Activated B cell treated with CpG ODN at 0.5 μM for 24 hours (primary cell): ENCODE measurements at regions not wholly inside any gene's neighbourhood (a gene's known extent, or its start where the extent isn't known, plus 50 kb on each side); places are given as distances from the start of the nearest gene placed in this dataset.

Experiments
- ATAC-seq: fragments of 200-7000 bp; cut with Tn5 transposase; one replicate; pipeline ENCODE4 v1.10.0; 2021; ENCODE audit warnings: low read depth, mild to moderate bottlenecking, moderate library complexity
- CTCF ChIA-PET: fragments of 350-600 bp; sonication (Branson Sonifier 250); formaldehyde crosslinking; loops from one replicate; lab custom pipeline; 2021; ENCODE audit warnings: antibody characterized with exemption; lab: Charles Lee
- POLR2A ChIA-PET: fragments of 350-600 bp; sonication (Branson Sonifier 250); formaldehyde crosslinking; loops from one replicate; lab custom pipeline; 2021; ENCODE audit warnings: antibody characterized with exemption; lab: Charles Lee
- DNase-seq: peaks from one replicate; pipeline ENCODE4 v3.0.0; 2022
- H3K27ac Mint-ChIP-seq: one replicate; pipeline ENCODE4 v1.8.0; 2020; ENCODE audit warnings: mixed read lengths
- H3K27me3 Mint-ChIP-seq: one replicate; pipeline ENCODE4 v1.8.0; 2021; ENCODE audit warnings: mixed read lengths
- H3K36me3 Mint-ChIP-seq: one replicate; pipeline ENCODE4 v1.8.0; 2021; ENCODE audit warnings: low read depth, mixed read lengths
- H3K4me1 Mint-ChIP-seq: one replicate; pipeline ENCODE4 v1.8.0; 2021; ENCODE audit warnings: mixed read lengths
- H3K4me3 Mint-ChIP-seq: one replicate; pipeline ENCODE4 v1.8.0; 2020; ENCODE audit warnings: mild to moderate bottlenecking, mixed read lengths
- H3K9me3 Mint-ChIP-seq: one replicate; pipeline ENCODE4 v1.8.0; 2020; ENCODE audit warnings: mixed read lengths
- intact Hi-C: fragments of 100-400 bp; cut with micrococcal nuclease; formaldehyde crosslinking; loops from one replicate; pipeline ENCODE4 v1.15.1; 2024
- TF ChIP-seq, protein P1 (sequence below): fragments of 200-600 bp; IDR thresholded peaks from one replicate; pipeline ENCODE4 v1.8.0; 2022; ENCODE audit warnings: antibody characterized with exemption, mild to moderate bottlenecking

DNA sequence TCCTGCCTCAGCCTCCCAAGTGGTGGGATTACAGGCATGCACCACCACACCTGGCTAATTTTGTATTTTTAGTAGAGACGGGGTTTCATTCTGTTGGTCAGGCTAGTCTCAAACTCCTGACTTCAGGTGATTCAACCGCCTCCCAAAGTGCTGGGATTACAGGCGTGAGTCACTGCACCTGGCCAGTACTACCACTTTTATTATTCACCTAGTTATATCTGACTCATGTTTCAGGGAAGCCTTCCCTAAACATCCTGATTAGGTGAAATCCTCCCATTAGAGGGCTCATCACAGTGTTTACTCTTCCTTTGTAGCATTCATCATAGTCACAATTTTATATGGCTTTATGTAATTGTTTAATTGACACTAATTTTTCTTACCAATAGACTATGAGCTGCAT lies 295.3 kb upstream of the SOX5 start:
- TF ChIP-seq, protein P1, sequence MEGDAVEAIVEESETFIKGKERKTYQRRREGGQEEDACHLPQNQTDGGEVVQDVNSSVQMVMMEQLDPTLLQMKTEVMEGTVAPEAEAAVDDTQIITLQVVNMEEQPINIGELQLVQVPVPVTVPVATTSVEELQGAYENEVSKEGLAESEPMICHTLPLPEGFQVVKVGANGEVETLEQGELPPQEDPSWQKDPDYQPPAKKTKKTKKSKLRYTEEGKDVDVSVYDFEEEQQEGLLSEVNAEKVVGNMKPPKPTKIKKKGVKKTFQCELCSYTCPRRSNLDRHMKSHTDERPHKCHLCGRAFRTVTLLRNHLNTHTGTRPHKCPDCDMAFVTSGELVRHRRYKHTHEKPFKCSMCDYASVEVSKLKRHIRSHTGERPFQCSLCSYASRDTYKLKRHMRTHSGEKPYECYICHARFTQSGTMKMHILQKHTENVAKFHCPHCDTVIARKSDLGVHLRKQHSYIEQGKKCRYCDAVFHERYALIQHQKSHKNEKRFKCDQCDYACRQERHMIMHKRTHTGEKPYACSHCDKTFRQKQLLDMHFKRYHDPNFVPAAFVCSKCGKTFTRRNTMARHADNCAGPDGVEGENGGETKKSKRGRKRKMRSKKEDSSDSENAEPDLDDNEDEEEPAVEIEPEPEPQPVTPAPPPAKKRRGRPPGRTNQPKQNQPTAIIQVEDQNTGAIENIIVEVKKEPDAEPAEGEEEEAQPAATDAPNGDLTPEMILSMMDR: no peak
- no peak overlapping the region for H3K27ac Mint-ChIP-seq
- DNase-seq (no peak), ATAC-seq (no peak)
- H3K27me3 Mint-ChIP-seq: no peaks in the 10 kb centered on the region
- POLR2A ChIA-PET: no interaction called here
- peaks cover 8% of the 10 kb centered on the region for H3K4me1 Mint-ChIP-seq
- peaks cover 2% of the 10 kb centered on the region for H3K36me3 Mint-ChIP-seq
- no peaks in the 10 kb centered on the region for H3K9me3 Mint-ChIP-seq
- CTCF ChIA-PET: no interaction called here
- intact Hi-C loops: no loop called here
- H3K4me3 Mint-ChIP-seq: no peak overlapping the region

DNA sequence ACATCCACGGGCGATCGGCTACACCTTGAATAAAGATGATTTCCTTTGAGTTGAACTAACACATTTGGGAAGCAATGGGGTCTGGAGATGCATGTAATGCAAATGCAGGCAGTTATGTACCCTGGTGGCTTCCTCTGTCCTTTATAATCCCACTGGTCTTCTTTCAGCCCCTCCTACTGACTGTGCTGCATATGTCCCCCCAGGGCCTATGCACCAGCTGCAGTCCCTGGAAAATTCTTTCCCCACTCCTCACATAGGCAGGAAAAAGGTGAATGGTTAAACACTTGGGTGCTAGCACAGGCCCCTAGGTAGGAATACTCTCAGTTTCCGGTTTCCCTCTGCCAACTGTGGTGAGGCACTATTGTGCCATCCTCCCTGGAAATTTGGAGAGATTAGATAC lies 294.8 kb upstream of the SOX5 start:
- Mint-ChIP-seq H3K36me3 (peaks cover 2% of the 10 kb centered on the region), H3K27ac (no peak overlapping the region), H3K27me3 (no peaks in the 10 kb centered on the region), H3K9me3 (no peaks in the 10 kb centered on the region), H3K4me1 (peaks cover 11% of the 10 kb centered on the region), H3K4me3 (no peak overlapping the region)
- CTCF ChIA-PET: no interaction called here
- TF ChIP-seq, protein P1: no peak
- DNase-seq (no peak), ATAC-seq (no peak)
- POLR2A ChIA-PET: no interaction called here
- intact Hi-C loops: no loop called here

GRCh38 chr12:24240707-24241106 lies 291.2 kb upstream of the SOX5 start:
- Mint-ChIP-seq H3K36me3 (no peaks in the 10 kb centered on the region), H3K9me3 (no peaks in the 10 kb centered on the region), H3K4me1 (peaks cover 11% of the 10 kb centered on the region), H3K4me3 (no peak overlapping the region), H3K27me3 (no peaks in the 10 kb centered on the region), H3K27ac (no peak overlapping the region)
- DNase-seq (no peak), ATAC-seq (no peak)
- ChIA-PET POLR2A (no interaction called here), CTCF (no interaction called here)
- intact Hi-C loops: no loop called here
- TF ChIP-seq, protein P1: no peak

- no peaks in the 10 kb centered on the region for H3K9me3 Mint-ChIP-seq
- H3K4me3 Mint-ChIP-seq: no peak overlapping the region
- DNase-seq (no peak), ATAC-seq (no peak)
- H3K27me3 Mint-ChIP-seq: no peaks in the 10 kb centered on the region
- H3K4me1 Mint-ChIP-seq: no peaks in the 10 kb centered on the region
- ChIA-PET POLR2A (no interaction called here), CTCF (no interaction called here)
- H3K27ac Mint-ChIP-seq: no peak overlapping the region
- TF ChIP-seq, protein P1: no peak
- intact Hi-C loops: no loop called here
- H3K36me3 Mint-ChIP-seq: no peaks in the 10 kb centered on the region
Observed at GRCh38 chr12:24233519-24234246, 284.2 kb upstream of the SOX5 start.

DNA sequence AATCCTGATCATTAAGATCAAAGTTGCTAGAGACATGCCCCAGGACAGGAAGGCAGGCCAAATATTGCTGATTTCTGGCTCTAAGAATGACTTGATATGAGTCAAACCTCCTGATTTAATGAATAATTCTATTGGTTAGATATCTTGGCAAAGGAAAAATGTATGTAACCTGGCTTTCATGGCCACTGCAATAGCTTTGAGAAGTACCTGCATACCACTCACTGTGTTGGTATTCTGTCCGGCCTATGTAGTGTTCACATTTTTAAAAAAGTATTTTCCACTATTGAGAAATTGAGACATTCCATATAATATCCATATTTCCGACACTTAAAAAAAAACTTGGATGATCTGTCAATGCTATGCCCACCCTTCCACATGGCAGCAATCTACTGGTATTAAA lies 283.1 kb upstream of the SOX5 start:
- intact Hi-C loops: no loop called here
- Mint-ChIP-seq H3K27me3 (no peaks in the 10 kb centered on the region), H3K4me3 (no peak overlapping the region), H3K27ac (no peak overlapping the region), H3K4me1 (peaks cover 7% of the 10 kb centered on the region), H3K9me3 (no peaks in the 10 kb centered on the region), H3K36me3 (no peaks in the 10 kb centered on the region)
- ChIA-PET POLR2A (no interaction called here), CTCF (interaction anchor here (1.0 kb wide), 1 partner anchor 245 kb away, joined by 3 read pairs; no protein-coding TSS in a partner anchor)
- no peak for DNase-seq
- no peak for ATAC-seq
- TF ChIP-seq, protein P1: no peak
